Activated T-helper 9 cell treated with anti-CD3 and anti-CD28 coated beads, Interleukin-2, amount 50 U/mL, for 16 hours (primary cell): ENCODE measurements at regions not wholly inside any gene's neighbourhood (a gene's known extent, or its start where the extent isn't known, plus 50 kb on each side); places are given as distances from the start of the nearest gene placed in this dataset.
"Not testable (repeated sequence)": the region's sequence is repeated elsewhere in the genome, so short reads cannot be mapped to it uniquely, and the experiment has no call there.

Experiments used
- DNase-seq: peaks from one replicate; pipeline ENCODE4 v3.0.0-alpha.2; 2020; ENCODE audit warnings: low read depth

DNA sequence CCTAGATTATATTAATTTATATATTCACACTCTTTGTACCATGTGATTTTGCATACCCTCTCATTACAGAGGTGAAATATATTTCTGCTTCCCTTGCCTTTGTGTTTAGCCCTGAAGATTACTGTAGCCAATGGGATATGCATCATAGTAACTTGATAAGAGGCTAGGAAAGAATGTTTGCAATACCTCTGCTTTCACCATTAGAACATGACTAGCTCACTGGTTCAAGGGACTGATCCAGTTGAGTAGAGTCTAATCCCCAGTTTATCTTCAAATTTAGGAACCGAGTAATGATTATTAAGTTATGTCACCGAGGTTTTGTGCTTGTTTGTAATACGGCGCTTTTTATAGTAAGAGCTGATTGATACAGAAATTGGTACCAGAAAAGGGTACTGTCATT, 552.6 kb upstream of the GJE1 start:
- no peak for DNase-seq

- DNase-seq, result no peak
These were observed 556.0 kb upstream of the GJE1 start for GRCh38 chr6:141576751-141577150.

- peak; percentile 28 for DNase-seq
These were observed 569.6 kb upstream of the GJE1 start for GRCh38 chr6:141562851-141563763.

GRCh38 chr6:141562186-141562811, 570.4 kb upstream of the GJE1 start:
- DNase-seq, result no peak

GRCh38 chr6:141561154-141561553, 571.6 kb upstream of the GJE1 start:
- no peak for DNase-seq

DNA sequence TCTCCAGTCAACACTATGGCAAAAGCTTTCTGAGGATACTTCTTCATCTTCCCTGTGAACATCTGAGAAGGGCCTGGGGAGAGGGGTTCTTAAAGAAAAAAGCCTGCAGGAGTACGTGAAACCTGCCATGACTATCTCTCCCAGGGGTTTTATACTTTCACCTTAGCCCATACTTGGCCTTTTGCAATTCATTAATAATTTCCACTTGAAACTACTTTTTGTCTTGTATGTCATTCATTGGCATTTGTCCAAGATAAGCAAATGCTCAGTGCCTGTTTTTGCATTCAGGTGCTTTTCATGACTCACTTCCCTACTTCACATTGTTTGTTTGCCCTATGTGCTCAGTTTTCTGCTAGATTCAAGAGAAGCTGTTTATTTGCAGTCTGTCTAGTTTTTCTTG, 580.3 kb upstream of the GJE1 start:
- no peak for DNase-seq

- no peak for DNase-seq
These were observed 580.7 kb upstream of the GJE1 start for GRCh38 chr6:141552031-141552430.

- no peak for DNase-seq
These were observed 581.4 kb upstream of the GJE1 start for GRCh38 chr6:141551318-141551717.

- DNase-seq, result no peak
These were observed 582.3 kb upstream of the GJE1 start for GRCh38 chr6:141550471-141550870.

DNA sequence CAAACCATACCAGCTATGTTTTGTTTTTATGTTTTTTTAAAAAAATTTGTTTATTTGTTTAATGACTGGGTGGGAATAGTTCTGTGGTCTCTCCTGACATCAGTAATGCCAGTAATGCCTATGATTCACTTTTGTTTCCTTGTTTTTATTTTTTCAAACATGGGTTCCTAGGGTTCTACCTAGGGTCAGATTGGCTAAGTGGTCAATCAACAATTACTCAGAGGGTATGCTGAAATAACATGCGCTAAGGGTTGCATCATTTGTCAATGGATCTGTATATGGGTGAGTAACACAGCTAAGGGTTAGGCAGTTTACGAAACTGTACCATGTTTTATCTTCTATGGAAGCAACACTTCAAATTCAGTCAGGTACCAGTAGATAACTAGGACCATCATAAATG, 583.8 kb upstream of the GJE1 start:
- DNase-seq, result no peak

- DNase-seq, result no peak
These were observed 591.0 kb upstream of the GJE1 start for GRCh38 chr6:141541581-141542324.

DNA sequence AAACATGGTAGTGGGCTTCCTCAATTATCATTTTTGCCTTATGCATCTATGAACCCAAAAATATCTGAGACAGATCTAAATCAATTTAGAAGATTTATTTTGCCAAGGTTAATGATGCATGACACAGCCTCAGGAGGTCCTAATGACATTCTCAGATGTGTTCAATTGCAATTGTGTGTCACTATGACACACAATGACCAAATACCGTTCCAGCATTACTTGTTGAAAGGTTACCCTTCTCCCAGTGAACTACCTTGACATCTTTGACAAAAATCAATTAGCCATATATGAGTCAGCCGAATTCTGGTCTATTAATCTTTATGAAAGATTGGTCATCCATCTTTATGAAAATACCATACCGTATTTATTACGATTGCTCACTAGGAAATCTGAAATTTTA, 592.5 kb upstream of the GJE1 start:
- no peak for DNase-seq

DNA sequence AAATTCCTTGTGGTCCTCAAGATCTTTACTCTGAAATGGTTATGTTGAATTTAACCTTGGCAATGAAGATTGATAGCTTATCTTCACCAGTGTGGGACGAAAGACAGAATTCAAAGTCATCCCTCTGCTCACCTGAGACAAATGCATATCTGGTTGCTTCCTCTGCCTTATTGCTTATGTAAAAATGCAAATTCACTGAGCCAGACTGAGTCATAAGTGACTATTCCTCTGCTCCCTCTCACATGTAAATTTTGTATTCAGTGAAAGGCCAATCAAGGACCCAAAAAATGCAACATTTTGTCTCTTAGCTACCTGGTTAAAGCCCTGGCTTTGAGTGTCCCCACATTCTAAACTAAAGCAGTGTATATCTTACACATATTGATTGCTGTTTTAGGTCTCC, 593.1 kb upstream of the GJE1 start:
- no peak for DNase-seq

- DNase-seq, result no peak
These were observed 600.5 kb upstream of the GJE1 start for GRCh38 chr6:141532211-141532610.

- no peak for DNase-seq
These were observed 601.7 kb upstream of the GJE1 start for GRCh38 chr6:141531040-141531439.

GRCh38 chr6:141528596-141528995, 604.1 kb upstream of the GJE1 start:
- no peak for DNase-seq

DNA sequence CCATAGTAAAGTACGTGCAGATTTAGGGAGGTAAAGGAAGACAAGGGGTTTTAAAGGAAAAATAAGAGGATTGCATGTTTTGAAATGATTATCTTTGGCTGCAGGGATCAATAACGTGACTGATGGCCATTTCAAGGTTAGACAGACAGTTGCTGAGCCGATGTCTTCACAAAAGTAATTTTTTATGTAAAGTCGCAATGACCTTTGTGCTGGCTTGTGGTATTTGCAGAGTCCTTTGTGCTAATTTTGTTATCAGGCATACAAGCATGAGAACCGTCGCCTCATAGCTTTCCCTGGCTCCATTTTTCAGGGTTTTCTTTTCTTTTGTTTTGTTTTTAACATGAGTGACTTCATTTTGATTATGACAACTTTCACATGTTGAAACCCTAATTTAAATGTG, 605.7 kb upstream of the GJE1 start:
- no peak for DNase-seq

DNA sequence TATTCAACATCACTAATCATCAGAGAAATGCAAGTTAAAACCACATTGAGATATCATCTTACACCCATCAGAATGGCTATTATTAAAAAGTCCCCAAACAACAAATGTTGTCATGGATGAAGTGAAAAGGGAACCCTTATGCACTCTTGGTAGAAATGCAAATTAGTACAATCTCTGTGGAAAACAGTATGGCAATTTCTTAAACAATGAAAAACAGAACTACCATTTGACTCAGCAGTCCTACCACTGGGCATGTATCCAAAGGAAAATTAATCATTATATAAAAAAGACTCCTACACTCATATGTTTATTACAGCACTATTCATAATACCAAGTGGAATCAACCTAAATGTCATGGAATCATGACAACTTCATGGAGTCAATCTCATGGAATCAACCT, 611.3 kb upstream of the GJE1 start:
- no peak for DNase-seq

GRCh38 chr6:141513830-141514229, 618.9 kb upstream of the GJE1 start:
- DNase-seq, result no peak

- DNase-seq, result no peak
These were observed 621.9 kb upstream of the GJE1 start for GRCh38 chr6:141510803-141511202.

DNA sequence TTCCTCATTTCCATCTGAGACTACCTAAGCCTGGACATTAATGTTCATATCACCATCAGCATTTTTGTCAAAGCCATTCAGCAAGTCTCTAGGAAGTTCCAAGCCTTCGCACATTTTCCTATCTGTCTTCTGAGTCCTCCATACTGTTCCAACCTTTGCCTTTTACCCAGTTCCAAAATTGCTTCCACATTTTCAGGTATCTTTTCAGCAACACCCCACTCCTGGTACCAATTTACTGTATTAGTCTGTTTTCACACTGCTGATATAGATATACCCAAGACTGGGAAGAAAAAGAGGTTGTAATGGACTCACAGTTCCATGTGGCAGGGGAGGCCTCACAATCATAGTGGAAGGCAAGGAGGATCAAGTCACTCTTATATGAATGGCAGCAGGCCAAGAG, 626.7 kb upstream of the GJE1 start:
- DNase-seq, result not testable (repeated sequence)

- DNase-seq, result not testable (repeated sequence)
These were observed 628.4 kb upstream of the GJE1 start for GRCh38 chr6:141504318-141504717.

GRCh38 chr6:141501616-141502015, 631.1 kb upstream of the GJE1 start:
- DNase-seq, result no peak
